NCI-H2107 treated with DMSO at 0.1 percent for 48 hours (cell line): ENCODE measurements at regions not wholly inside any gene's neighbourhood (a gene's known extent, or its start where the extent isn't known, plus 50 kb on each side); places are given as distances from the start of the nearest gene placed in this dataset.

Source experiments
- DNase-seq: peaks from one replicate; lab custom pipeline; 2025; ENCODE audit not compliant: unreplicated experiment; lab: John Stamatoyannopoulos, UW

- no peak for DNase-seq
Measured at GRCh38 chr1:106780806-106781569, 275.5 kb upstream of the PRMT6 start.

GRCh38 chr1:106785176-106785575 is 271.3 kb upstream of the PRMT6 start:
- DNase-seq = no peak

GRCh38 chr1:106787520-106787919 is 269.0 kb upstream of the PRMT6 start:
- DNase-seq = no peak

- no peak for DNase-seq
Measured at GRCh38 chr1:106789686-106790085, 266.8 kb upstream of the PRMT6 start.

GRCh38 chr1:106791041-106791440 is 265.4 kb upstream of the PRMT6 start:
- no peak for DNase-seq

- no peak for DNase-seq
Measured at GRCh38 chr1:106793651-106794050, 262.8 kb upstream of the PRMT6 start.

GRCh38 chr1:106798991-106799390 is 257.5 kb upstream of the PRMT6 start:
- no peak for DNase-seq

GRCh38 chr1:106802181-106802580 is 254.3 kb upstream of the PRMT6 start:
- DNase-seq = no peak

GRCh38 chr1:106814418-106814817 is 242.1 kb upstream of the PRMT6 start:
- DNase-seq = no peak

- no peak for DNase-seq
Measured at GRCh38 chr1:106817575-106817974, 238.9 kb upstream of the PRMT6 start.

GRCh38 chr1:106831511-106831910 is 225.0 kb upstream of the PRMT6 start:
- DNase-seq = no peak

GRCh38 chr1:106836708-106837107 is 219.8 kb upstream of the PRMT6 start:
- DNase-seq = no peak

- DNase-seq = no peak
Measured at GRCh38 chr1:106843518-106843917, 213.0 kb upstream of the PRMT6 start.

GRCh38 chr1:106846656-106847055 is 209.8 kb upstream of the PRMT6 start:
- DNase-seq = no peak

GRCh38 chr1:106861110-106861509 is 195.4 kb upstream of the PRMT6 start:
- no peak for DNase-seq

GRCh38 chr1:106868828-106869227 is 187.6 kb upstream of the PRMT6 start:
- DNase-seq = no peak

- DNase-seq = no peak
Measured at GRCh38 chr1:106875622-106876021, 180.9 kb upstream of the PRMT6 start.

- no peak for DNase-seq
Measured at GRCh38 chr1:106876384-106876783, 180.1 kb upstream of the PRMT6 start.

GRCh38 chr1:106879538-106879937 is 176.9 kb upstream of the PRMT6 start:
- DNase-seq = no peak

GRCh38 chr1:106880226-106880625 is 176.2 kb upstream of the PRMT6 start:
- DNase-seq = no peak

GRCh38 chr1:106883208-106883607 is 173.3 kb upstream of the PRMT6 start:
- DNase-seq = no peak

GRCh38 chr1:106889059-106889458 is 167.4 kb upstream of the PRMT6 start:
- DNase-seq = no peak

- DNase-seq = no peak
Measured at GRCh38 chr1:106889583-106889982, 166.9 kb upstream of the PRMT6 start.
